Left renal pelvis (tissue), 4 donors: ENCODE measurements at regions not wholly inside any gene's neighbourhood (a gene's known extent, or its start where the extent isn't known, plus 50 kb on each side); places are given as distances from the start of the nearest gene placed in this dataset.

Source experiments
- DNase-seq, 4 donors: peaks; one replicate each; pipeline ENCODE4 v3.0.0-alpha.2; 2013; ENCODE audit warnings: low read depth in 4 of 4, low spot score in 3 of 4

GRCh38 chr5:74250304-74251102 is 390.0 kb downstream of the ENC1 start:
- no peak for DNase-seq

GRCh38 chr5:74248576-74248975 is 392.0 kb downstream of the ENC1 start:
- DNase-seq: no peak

- no peak for DNase-seq
Measured at GRCh38 chr5:74244406-74244805, 396.1 kb downstream of the ENC1 start.

- DNase-seq: no peak
Measured at GRCh38 chr5:74243634-74244033, 396.9 kb downstream of the ENC1 start.

GRCh38 chr5:74242516-74242915 is 398.0 kb downstream of the ENC1 start:
- no peak for DNase-seq

- no peak for DNase-seq
Measured at GRCh38 chr5:74241751-74242140, 398.8 kb downstream of the ENC1 start.

- no peak for DNase-seq
Measured at GRCh38 chr5:74240783-74241750, 399.5 kb downstream of the ENC1 start.

GRCh38 chr5:74239261-74239660 is 401.3 kb downstream of the ENC1 start:
- DNase-seq: no peak

GRCh38 chr5:74237571-74238145 is 402.9 kb downstream of the ENC1 start:
- DNase-seq: no peak

- no peak for DNase-seq
Measured at GRCh38 chr5:74235552-74235951, 405.0 kb downstream of the ENC1 start.

- DNase-seq: no peak
Measured at GRCh38 chr5:74233571-74233970, 407.0 kb downstream of the ENC1 start.

GRCh38 chr5:74233091-74233490 is 407.4 kb downstream of the ENC1 start:
- no peak for DNase-seq

GRCh38 chr5:74232276-74232675 is 408.3 kb downstream of the ENC1 start:
- DNase-seq: no peak

GRCh38 chr5:74231697-74232096 is 408.8 kb downstream of the ENC1 start:
- no peak for DNase-seq

- no peak for DNase-seq
Measured at GRCh38 chr5:74226716-74227485, 413.6 kb downstream of the ENC1 start.

- no peak for DNase-seq
Measured at GRCh38 chr5:74225587-74225986, 414.9 kb downstream of the ENC1 start.

GRCh38 chr5:74224331-74224730 is 416.2 kb downstream of the ENC1 start:
- no peak for DNase-seq

GRCh38 chr5:74222806-74223205 is 417.7 kb downstream of the ENC1 start:
- DNase-seq: no peak

- DNase-seq: no peak
Measured at GRCh38 chr5:74221413-74221812, 419.1 kb downstream of the ENC1 start.

- no peak for DNase-seq
Measured at GRCh38 chr5:74216012-74216411, 424.5 kb downstream of the ENC1 start.

- no peak for DNase-seq
Measured at GRCh38 chr5:74212336-74212735, 428.2 kb downstream of the ENC1 start.
